IMR-90 (cell line): ENCODE measurements at regions not wholly inside any gene's neighbourhood (a gene's known extent, or its start where the extent isn't known, plus 50 kb on each side); places are given as distances from the start of the nearest gene placed in this dataset.

Experiments used
- ATAC-seq: fragments of 200-7000 bp; cut with Tn5 transposase; 2 replicates; pipeline ENCODE4 v1.9.1; 2020; ENCODE audit warnings: low read depth, mild to moderate bottlenecking, moderate library complexity
- BruUV-seq: library from RNA; stranded (reverse); fragments of 400-500 nt; replicated peaks from 2 replicates; lab custom pipeline; 2021; lab: Mats Ljungman, UMichigan
- CTCF ChIA-PET: fragments of 300-600 bp; formaldehyde crosslinking; extraction: SDS; loops from one replicate; lab custom pipeline; 2021; ENCODE audit warnings: antibody characterized with exemption; lab: Yijun Ruan, JAX
- POLR2A ChIA-PET: fragments of 300-600 bp; sonication (Branson Sonifier 250); formaldehyde crosslinking; loops from one replicate; lab custom pipeline; 2022; ENCODE audit warnings: antibody characterized with exemption; ENCODE audit not compliant: unreplicated experiment; lab: Charles Lee
- DNase-seq: peaks from one replicate; pipeline ENCODE4 v3.0.0; 2013
- H2AFZ ChIP-seq: replicated peaks from 2 replicates; pipeline ENCODE3; 2013; ENCODE audit warnings: low read length, mild to moderate bottlenecking; ENCODE audit not compliant: poor library complexity
- H2AK5ac ChIP-seq: 2 replicates; pipeline ENCODE4 v1.6.1; 2013; ENCODE audit warnings: low read depth, low read length, inconsistent platforms
- H2AK9ac ChIP-seq: replicated peaks from 2 replicates; pipeline ENCODE3; 2013; ENCODE audit warnings: mild to moderate bottlenecking, low read depth, low read length, moderate library complexity; ENCODE audit not compliant: poor library complexity
- H2BK120ac ChIP-seq: 2 replicates; pipeline ENCODE4 v1.6.1; 2013; ENCODE audit warnings: low read depth, low read length, inconsistent platforms
- H2BK15ac ChIP-seq: 3 replicates; pipeline ENCODE4 v1.6.1; 2013; ENCODE audit warnings: low read depth, low read length, inconsistent platforms
- H2BK20ac ChIP-seq: 2 replicates; pipeline ENCODE4 v1.6.1; 2013; ENCODE audit warnings: low read depth, mild to moderate bottlenecking, inconsistent platforms, low read length, moderate library complexity
- H2BK5ac ChIP-seq: 2 replicates; pipeline ENCODE4 v1.6.1; 2013; ENCODE audit warnings: mild to moderate bottlenecking, low read depth, low read length, inconsistent platforms; ENCODE audit not compliant: poor library complexity, severe bottlenecking
- H3K14ac ChIP-seq: replicated peaks from 2 replicates; pipeline ENCODE4 v1.6.1; 2013; ENCODE audit warnings: low read depth, low read length, inconsistent platforms
- H3K18ac ChIP-seq: 2 replicates; pipeline ENCODE4 v1.6.1; 2013; ENCODE audit warnings: low read depth, low read length, control low read depth
- H3K23ac ChIP-seq: 2 replicates; pipeline ENCODE4 v1.6.1; 2013; ENCODE audit warnings: low read depth, low read length, inconsistent platforms
- H3K27ac ChIP-seq: 2 replicates; pipeline ENCODE4 v1.5.1; 2013; ENCODE audit warnings: mild to moderate bottlenecking, control low read depth, low read length; ENCODE audit not compliant: insufficient read depth
- H3K27me3 ChIP-seq: 2 replicates; pipeline ENCODE4 v1.6.1; 2013; ENCODE audit warnings: low read length; ENCODE audit not compliant: control insufficient read depth, insufficient read depth
- H3K36me3 ChIP-seq: 2 replicates; pipeline ENCODE4 v1.6.1; 2013; ENCODE audit warnings: low read length, mixed read lengths; ENCODE audit not compliant: control insufficient read depth, insufficient read depth
- H3K4ac ChIP-seq: 2 replicates; pipeline ENCODE4 v1.6.1; 2013; ENCODE audit warnings: low read depth, low read length, inconsistent platforms
- H3K4me1 ChIP-seq: 2 replicates; pipeline ENCODE4 v1.6.1; 2013; ENCODE audit warnings: low read length, mixed read lengths; ENCODE audit not compliant: control insufficient read depth, insufficient read depth
- H3K4me2 ChIP-seq: 2 replicates; pipeline ENCODE4 v1.6.1; 2013; ENCODE audit warnings: low read depth, mild to moderate bottlenecking, control low read depth, low read length, moderate library complexity
- H3K4me3 ChIP-seq: 2 replicates; pipeline ENCODE4 v1.5.1; 2013; ENCODE audit warnings: low read depth, mild to moderate bottlenecking, control low read depth, low read length, moderate library complexity; ENCODE audit not compliant: insufficient read depth
- H3K56ac ChIP-seq: 2 replicates; pipeline ENCODE4 v1.6.1; 2013; ENCODE audit warnings: low read length, inconsistent platforms; ENCODE audit not compliant: insufficient read depth; ENCODE audit errors: extremely low read depth
- H3K79me1 ChIP-seq, 2 experiments: 2 replicates each; pipeline ENCODE4 v1.6.1; 2013; ENCODE audit warnings: low read length in 2 of 2, inconsistent platforms in 1 of 2, low read depth in 1 of 2
- H3K9ac ChIP-seq: 2 replicates; pipeline ENCODE4 v1.6.1; 2013; ENCODE audit warnings: low read depth, low read length, control low read depth
- H3K9me1 ChIP-seq: 2 replicates; pipeline ENCODE4 v1.6.1; 2013; ENCODE audit warnings: low read length, inconsistent platforms; ENCODE audit not compliant: insufficient read depth
- H3K9me3 ChIP-seq: 2 replicates; pipeline ENCODE4 v1.6.1; 2013; ENCODE audit warnings: low read length; ENCODE audit not compliant: control insufficient read depth, insufficient read depth
- H4K20me1 ChIP-seq: 2 replicates; pipeline ENCODE4 v1.6.1; 2013; ENCODE audit warnings: low read length, inconsistent platforms; ENCODE audit not compliant: insufficient read depth
- H4K5ac ChIP-seq: 2 replicates; pipeline ENCODE4 v1.6.1; 2013; ENCODE audit warnings: mild to moderate bottlenecking, low read depth, low read length, control low read depth
- H4K8ac ChIP-seq, 2 experiments: 2 replicates each; pipeline ENCODE4 v1.6.1; 2013; ENCODE audit warnings: low read depth in 2 of 2, low read length in 2 of 2, control low read depth in 1 of 2, inconsistent platforms in 1 of 2
- H4K91ac ChIP-seq: 2 replicates; pipeline ENCODE4 v1.6.1; 2013; ENCODE audit warnings: low read depth, low read length, inconsistent platforms; ENCODE audit not compliant: insufficient read depth
- BHLHE40 ChIP-seq: fragments of 150-350 bp; IDR thresholded peaks from 2 replicates; pipeline ENCODE4 v1.6.1; 2016; ENCODE audit warnings: mild to moderate bottlenecking, low read depth, low read length
- CTCF ChIP-seq: conservative IDR thresholded peaks from 2 replicates; pipeline ENCODE4 v1.5.1; 2012; ENCODE audit warnings: mild to moderate bottlenecking, low read depth, low read length, improper control_type of control experiment
- ELK1 ChIP-seq: fragments of 150-350 bp; IDR thresholded peaks from 2 replicates; pipeline ENCODE4 v1.6.1; 2016; ENCODE audit warnings: low read depth, mild to moderate bottlenecking, low read length, moderate library complexity, borderline replicate concordance
- MAFK ChIP-seq: IDR thresholded peaks from 2 replicates; pipeline ENCODE4 v1.6.1; 2012; ENCODE audit warnings: low read depth, low read length, improper control_type of control experiment
- MAZ ChIP-seq: IDR thresholded peaks from 2 replicates; pipeline ENCODE4 v1.6.1; 2012; ENCODE audit warnings: low read depth, mild to moderate bottlenecking, low read length, improper control_type of control experiment, moderate library complexity, borderline replicate concordance
- MXI1 ChIP-seq: IDR thresholded peaks from 2 replicates; pipeline ENCODE4 v1.6.1; 2012; ENCODE audit warnings: low read depth, mild to moderate bottlenecking, low read length, moderate library complexity, borderline replicate concordance
- NFE2L2 ChIP-seq: fragments of 150-350 bp; IDR thresholded peaks from 2 replicates; pipeline ENCODE4 v1.6.1; 2016; ENCODE audit warnings: low read depth, mild to moderate bottlenecking, low read length
- RAD21 ChIP-seq: IDR thresholded peaks from 2 replicates; pipeline ENCODE4 v1.6.1; 2012; ENCODE audit warnings: low read length, improper control_type of control experiment
- RCOR1 ChIP-seq: IDR thresholded peaks from 2 replicates; pipeline ENCODE4 v1.6.1; 2012; ENCODE audit warnings: mild to moderate bottlenecking, low read length, improper control_type of control experiment; ENCODE audit not compliant: insufficient replicate concordance
- RFX5 ChIP-seq: IDR thresholded peaks from 2 replicates; pipeline ENCODE4 v1.8.0; 2012; ENCODE audit warnings: low read depth, mild to moderate bottlenecking, low read length, moderate library complexity
- USF2 ChIP-seq: fragments of 150-350 bp; IDR thresholded peaks from 2 replicates; pipeline ENCODE4 v1.6.1; 2017; ENCODE audit warnings: mild to moderate bottlenecking, antibody characterized with exemption, low read length, low read depth
- WGBS, 2 experiments: methylation state at CpG; one replicate each; pipeline versions ENCODE4 v1.1.5 to v1.1.7; 2013; ENCODE audit warnings: missing lambda C conversion rate in 2 of 2; ENCODE audit not compliant: insufficient read length in 1 of 2; ENCODE audit errors: extremely low coverage in 2 of 2; 5-methylcytosine and 5-hydroxymethylcytosine counted together
- dilution Hi-C: fragments of 300-500 bp; cut with HindIII; formaldehyde crosslinking; loops from one replicate; pipeline ENCODE4 v1.14.3; 2018; ENCODE audit warnings: low sequenced_read_pairs; ENCODE audit not compliant: unreplicated experiment
- in situ Hi-C: fragments of 300-500 bp; cut with MboI; formaldehyde crosslinking; loops from 3 replicates; pipeline ENCODE4 v1.14.3; 2019; ENCODE audit warnings: low sequenced_read_pairs, inconsistent platforms, mixed read lengths
- intact Hi-C: fragments of 100-400 bp; cut with micrococcal nuclease; formaldehyde crosslinking; loops from 2 replicates; pipeline ENCODE4 v1.10.0; 2022

- Histone ChIP-seq H4K91ac (no peak overlapping the region), H4K20me1 (no peaks in the 10 kb centered on the region), H3K4me2 (no peak overlapping the region), H4K5ac (no peak overlapping the region), H2BK5ac (no peak overlapping the region), H3K36me3 (no peaks in the 10 kb centered on the region), H3K18ac (no peak overlapping the region), H3K27ac (no peak overlapping the region), H3K9me3 (no peaks in the 10 kb centered on the region), H3K4me3 (no peak overlapping the region), H3K79me1 (no peaks in the 10 kb centered on the region; a peak in 1 of 4 replicates), H2BK20ac (no peak overlapping the region), H2AFZ (no peak overlapping the region), H3K9ac (no peak overlapping the region), H3K14ac (no peak overlapping the region), H3K56ac (no peak overlapping the region), H2AK9ac (no peak overlapping the region), H3K4ac (no peak overlapping the region), H2AK5ac (no peak overlapping the region), H3K9me1 (no peaks in the 10 kb centered on the region), H2BK120ac (no peak overlapping the region), H3K23ac (no peak overlapping the region), H2BK15ac (no peak overlapping the region), H3K4me1 (peaks cover under 1% of the 10 kb centered on the region; the same call in 1 of the 2 replicates), H3K27me3 (no peaks in the 10 kb centered on the region), H4K8ac (no peak overlapping the region)
- intact Hi-C loops (no loop called here), dilution Hi-C loops (no loop called here), in situ Hi-C loops (no loop called here)
- BruUV-seq, result no TSS peak
- POLR2A ChIA-PET, result no interaction called here
- 100% methylated on average over 1 of the region's 1 CpG; no CpG with 5 or more reads in 1 of the 2 experiments for WGBS, 2 experiments
- peak; percentile 22 for DNase-seq
- TF ChIP-seq NFE2L2, result no peak
- no peak for TF ChIP-seq MAZ
- no peak for TF ChIP-seq ELK1
- TF ChIP-seq CTCF, result no peak
- TF ChIP-seq RFX5, result no peak
- TF ChIP-seq RCOR1, result no peak
- TF ChIP-seq MXI1, result no peak
- no peak for TF ChIP-seq USF2
- TF ChIP-seq BHLHE40, result no peak
- TF ChIP-seq MAFK, result no peak
- no peak for TF ChIP-seq RAD21
- ATAC-seq, result no peak
- CTCF ChIA-PET, result interaction anchor here (1.3 kb wide), 1 partner anchor 11 kb away, joined by 3 read pairs; no protein-coding TSS in a partner anchor
These were observed 123.1 kb downstream of the PLCE1 start for GRCh38 chr10:94116848-94117247.
